NCI-H2227 treated with DMSO at 0.1 percent for 48 hours (cell line): ENCODE measurements at regions not wholly inside any gene's neighbourhood (a gene's known extent, or its start where the extent isn't known, plus 50 kb on each side); places are given as distances from the start of the nearest gene placed in this dataset.

Source experiments
- DNase-seq: peaks from one replicate; lab custom pipeline; 2025; lab: John Stamatoyannopoulos, UW

GRCh38 chr22:27122574-27122973, 465.2 kb downstream of the MIAT start:
- DNase-seq: no peak

GRCh38 chr22:27123880-27124279, 466.5 kb downstream of the MIAT start:
- DNase-seq: no peak

GRCh38 chr22:27124351-27124966, 467.1 kb downstream of the MIAT start:
- no peak for DNase-seq

GRCh38 chr22:27125539-27125938, 468.2 kb downstream of the MIAT start:
- no peak for DNase-seq

- DNase-seq: no peak
These were observed 470.5 kb downstream of the MIAT start for GRCh38 chr22:27127911-27128310.

- no peak for DNase-seq
These were observed 471.2 kb downstream of the MIAT start for GRCh38 chr22:27128461-27129085.

- no peak for DNase-seq
These were observed 471.9 kb downstream of the MIAT start for GRCh38 chr22:27129266-27129665.

GRCh38 chr22:27130906-27131305, 473.5 kb downstream of the MIAT start:
- DNase-seq: no peak

GRCh38 chr22:27131346-27131745, 474.0 kb downstream of the MIAT start:
- no peak for DNase-seq

GRCh38 chr22:27132400-27132799, 475.0 kb downstream of the MIAT start:
- no peak for DNase-seq

GRCh38 chr22:27133019-27133431, 475.6 kb downstream of the MIAT start:
- no peak for DNase-seq

GRCh38 chr22:27133681-27134314, 476.4 kb downstream of the MIAT start:
- DNase-seq: no peak

GRCh38 chr22:27134315-27134701, 476.9 kb downstream of the MIAT start:
- no peak for DNase-seq

- DNase-seq: no peak
These were observed 477.9 kb downstream of the MIAT start for GRCh38 chr22:27135031-27135981.

- DNase-seq: no peak
These were observed 479.2 kb downstream of the MIAT start for GRCh38 chr22:27136596-27136995.

- DNase-seq: no peak
These were observed 480.5 kb downstream of the MIAT start for GRCh38 chr22:27137871-27138337.

- DNase-seq: no peak
These were observed 481.1 kb downstream of the MIAT start for GRCh38 chr22:27138471-27138870.

GRCh38 chr22:27139935-27140511, 482.6 kb downstream of the MIAT start:
- DNase-seq: no peak

GRCh38 chr22:27142286-27142685, 484.9 kb downstream of the MIAT start:
- no peak for DNase-seq

- DNase-seq: no peak
These were observed 486.9 kb downstream of the MIAT start for GRCh38 chr22:27144321-27144720.

GRCh38 chr22:27146866-27147633, 489.7 kb downstream of the MIAT start:
- DNase-seq: no peak
